Fibroblast of skin of abdomen (primary cell): ENCODE measurements at regions not wholly inside any gene's neighbourhood (a gene's known extent, or its start where the extent isn't known, plus 50 kb on each side); places are given as distances from the start of the nearest gene placed in this dataset.
"Not testable (repeated sequence)": the region's sequence is repeated elsewhere in the genome, so short reads cannot be mapped to it uniquely, and the experiment has no call there.

Source experiments
- DNase-seq: peaks from one replicate; pipeline ENCODE4 v3.0.0-alpha.2; 2013

GRCh38 chr14:84965279-84965678 lies 564.7 kb upstream of the FLRT2 start:
- DNase-seq = no peak

GRCh38 chr14:84969501-84969900 lies 560.4 kb upstream of the FLRT2 start:
- no peak for DNase-seq

- DNase-seq = no peak
These were observed 554.6 kb upstream of the FLRT2 start for GRCh38 chr14:84975241-84975902.

- no peak for DNase-seq
These were observed 553.1 kb upstream of the FLRT2 start for GRCh38 chr14:84976805-84977204.

GRCh38 chr14:84987042-84987441 lies 542.9 kb upstream of the FLRT2 start:
- DNase-seq = no peak

- DNase-seq = peak; percentile 23
These were observed 541.6 kb upstream of the FLRT2 start for GRCh38 chr14:84988357-84988756.

- DNase-seq = peak; percentile 13
These were observed 538.9 kb upstream of the FLRT2 start for GRCh38 chr14:84991021-84991420.

- no peak for DNase-seq
These were observed 531.7 kb upstream of the FLRT2 start for GRCh38 chr14:84998216-84998615.

- DNase-seq = no peak
These were observed 527.1 kb upstream of the FLRT2 start for GRCh38 chr14:85002846-85003245.

- no peak for DNase-seq
These were observed 526.1 kb upstream of the FLRT2 start for GRCh38 chr14:85003805-85004204.

- DNase-seq = no peak
These were observed 520.4 kb upstream of the FLRT2 start for GRCh38 chr14:85009506-85009905.

- peak; percentile 51 for DNase-seq
These were observed 519.8 kb upstream of the FLRT2 start for GRCh38 chr14:85010186-85010585.

- no peak for DNase-seq
These were observed 513.4 kb upstream of the FLRT2 start for GRCh38 chr14:85016496-85016895.

GRCh38 chr14:85023866-85024265 lies 506.1 kb upstream of the FLRT2 start:
- not testable (repeated sequence) for DNase-seq

GRCh38 chr14:85024931-85025330 lies 505.0 kb upstream of the FLRT2 start:
- peak; percentile 61 for DNase-seq

GRCh38 chr14:85027681-85028370 lies 502.1 kb upstream of the FLRT2 start:
- no peak for DNase-seq

- no peak for DNase-seq
These were observed 492.5 kb upstream of the FLRT2 start for GRCh38 chr14:85037411-85037810.

- peak; percentile 17 for DNase-seq
These were observed 491.2 kb upstream of the FLRT2 start for GRCh38 chr14:85038526-85039352.

- no peak for DNase-seq
These were observed 490.7 kb upstream of the FLRT2 start for GRCh38 chr14:85039353-85039626.

GRCh38 chr14:85040046-85040685 lies 489.8 kb upstream of the FLRT2 start:
- DNase-seq = peak; percentile 42

GRCh38 chr14:85041618-85042017 lies 488.3 kb upstream of the FLRT2 start:
- DNase-seq = no peak

- no peak for DNase-seq
These were observed 487.6 kb upstream of the FLRT2 start for GRCh38 chr14:85042301-85042700.

GRCh38 chr14:85050180-85050579 lies 479.8 kb upstream of the FLRT2 start:
- no peak for DNase-seq
